IMR-90 (cell line): ENCODE measurements at regions not wholly inside any gene's neighbourhood (a gene's known extent, or its start where the extent isn't known, plus 50 kb on each side); places are given as distances from the start of the nearest gene placed in this dataset.

Experiments
- ATAC-seq: fragments of 200-7000 bp; cut with Tn5 transposase; 2 replicates; pipeline ENCODE4 v1.9.1; 2020; ENCODE audit warnings: low read depth, mild to moderate bottlenecking, moderate library complexity
- BruUV-seq: library from RNA; stranded (reverse); fragments of 400-500 nt; replicated peaks from 2 replicates; lab custom pipeline; 2021; lab: Mats Ljungman, UMichigan
- CTCF ChIA-PET: fragments of 300-600 bp; formaldehyde crosslinking; extraction: SDS; loops from one replicate; lab custom pipeline; 2021; ENCODE audit warnings: antibody characterized with exemption; lab: Yijun Ruan, JAX
- POLR2A ChIA-PET: fragments of 300-600 bp; sonication (Branson Sonifier 250); formaldehyde crosslinking; loops from one replicate; lab custom pipeline; 2022; ENCODE audit warnings: antibody characterized with exemption; ENCODE audit not compliant: unreplicated experiment; lab: Charles Lee
- DNase-seq: peaks from one replicate; pipeline ENCODE4 v3.0.0; 2013
- H2AFZ ChIP-seq: replicated peaks from 2 replicates; pipeline ENCODE3; 2013; ENCODE audit warnings: low read length, mild to moderate bottlenecking; ENCODE audit not compliant: poor library complexity
- H2AK5ac ChIP-seq: 2 replicates; pipeline ENCODE4 v1.6.1; 2013; ENCODE audit warnings: low read depth, low read length, inconsistent platforms
- H2AK9ac ChIP-seq: replicated peaks from 2 replicates; pipeline ENCODE3; 2013; ENCODE audit warnings: mild to moderate bottlenecking, low read depth, low read length, moderate library complexity; ENCODE audit not compliant: poor library complexity
- H2BK120ac ChIP-seq: 2 replicates; pipeline ENCODE4 v1.6.1; 2013; ENCODE audit warnings: low read depth, low read length, inconsistent platforms
- H2BK15ac ChIP-seq: 3 replicates; pipeline ENCODE4 v1.6.1; 2013; ENCODE audit warnings: low read depth, low read length, inconsistent platforms
- H2BK20ac ChIP-seq: 2 replicates; pipeline ENCODE4 v1.6.1; 2013; ENCODE audit warnings: low read depth, mild to moderate bottlenecking, inconsistent platforms, low read length, moderate library complexity
- H2BK5ac ChIP-seq: 2 replicates; pipeline ENCODE4 v1.6.1; 2013; ENCODE audit warnings: mild to moderate bottlenecking, low read depth, low read length, inconsistent platforms; ENCODE audit not compliant: poor library complexity, severe bottlenecking
- H3K14ac ChIP-seq: replicated peaks from 2 replicates; pipeline ENCODE4 v1.6.1; 2013; ENCODE audit warnings: low read depth, low read length, inconsistent platforms
- H3K18ac ChIP-seq: 2 replicates; pipeline ENCODE4 v1.6.1; 2013; ENCODE audit warnings: low read depth, low read length, control low read depth
- H3K23ac ChIP-seq: 2 replicates; pipeline ENCODE4 v1.6.1; 2013; ENCODE audit warnings: low read depth, low read length, inconsistent platforms
- H3K27ac ChIP-seq: 2 replicates; pipeline ENCODE4 v1.5.1; 2013; ENCODE audit warnings: mild to moderate bottlenecking, control low read depth, low read length; ENCODE audit not compliant: insufficient read depth
- H3K27me3 ChIP-seq: 2 replicates; pipeline ENCODE4 v1.6.1; 2013; ENCODE audit warnings: low read length; ENCODE audit not compliant: control insufficient read depth, insufficient read depth
- H3K36me3 ChIP-seq: 2 replicates; pipeline ENCODE4 v1.6.1; 2013; ENCODE audit warnings: low read length, mixed read lengths; ENCODE audit not compliant: control insufficient read depth, insufficient read depth
- H3K4ac ChIP-seq: 2 replicates; pipeline ENCODE4 v1.6.1; 2013; ENCODE audit warnings: low read depth, low read length, inconsistent platforms
- H3K4me1 ChIP-seq: 2 replicates; pipeline ENCODE4 v1.6.1; 2013; ENCODE audit warnings: low read length, mixed read lengths; ENCODE audit not compliant: control insufficient read depth, insufficient read depth
- H3K4me2 ChIP-seq: 2 replicates; pipeline ENCODE4 v1.6.1; 2013; ENCODE audit warnings: low read depth, mild to moderate bottlenecking, control low read depth, low read length, moderate library complexity
- H3K4me3 ChIP-seq: 2 replicates; pipeline ENCODE4 v1.5.1; 2013; ENCODE audit warnings: low read depth, mild to moderate bottlenecking, control low read depth, low read length, moderate library complexity; ENCODE audit not compliant: insufficient read depth
- H3K56ac ChIP-seq: 2 replicates; pipeline ENCODE4 v1.6.1; 2013; ENCODE audit warnings: low read length, inconsistent platforms; ENCODE audit not compliant: insufficient read depth; ENCODE audit errors: extremely low read depth
- H3K79me1 ChIP-seq, 2 experiments: 2 replicates each; pipeline ENCODE4 v1.6.1; 2013; ENCODE audit warnings: low read length in 2 of 2, inconsistent platforms in 1 of 2, low read depth in 1 of 2
- H3K9ac ChIP-seq: 2 replicates; pipeline ENCODE4 v1.6.1; 2013; ENCODE audit warnings: low read depth, low read length, control low read depth
- H3K9me1 ChIP-seq: 2 replicates; pipeline ENCODE4 v1.6.1; 2013; ENCODE audit warnings: low read length, inconsistent platforms; ENCODE audit not compliant: insufficient read depth
- H3K9me3 ChIP-seq: 2 replicates; pipeline ENCODE4 v1.6.1; 2013; ENCODE audit warnings: low read length; ENCODE audit not compliant: control insufficient read depth, insufficient read depth
- H4K20me1 ChIP-seq: 2 replicates; pipeline ENCODE4 v1.6.1; 2013; ENCODE audit warnings: low read length, inconsistent platforms; ENCODE audit not compliant: insufficient read depth
- H4K5ac ChIP-seq: 2 replicates; pipeline ENCODE4 v1.6.1; 2013; ENCODE audit warnings: mild to moderate bottlenecking, low read depth, low read length, control low read depth
- H4K8ac ChIP-seq, 2 experiments: 2 replicates each; pipeline ENCODE4 v1.6.1; 2013; ENCODE audit warnings: low read depth in 2 of 2, low read length in 2 of 2, control low read depth in 1 of 2, inconsistent platforms in 1 of 2
- H4K91ac ChIP-seq: 2 replicates; pipeline ENCODE4 v1.6.1; 2013; ENCODE audit warnings: low read depth, low read length, inconsistent platforms; ENCODE audit not compliant: insufficient read depth
- BHLHE40 ChIP-seq: fragments of 150-350 bp; IDR thresholded peaks from 2 replicates; pipeline ENCODE4 v1.6.1; 2016; ENCODE audit warnings: mild to moderate bottlenecking, low read depth, low read length
- CEBPB ChIP-seq: IDR thresholded peaks from 2 replicates; pipeline ENCODE4 v1.6.1; 2012; ENCODE audit warnings: low read depth, low read length, improper control_type of control experiment
- CHD1 ChIP-seq: IDR thresholded peaks from 2 replicates; pipeline ENCODE4 v1.6.1; 2012; ENCODE audit warnings: low read depth, low read length, improper control_type of control experiment
- CTCF ChIP-seq: conservative IDR thresholded peaks from 2 replicates; pipeline ENCODE4 v1.5.1; 2012; ENCODE audit warnings: mild to moderate bottlenecking, low read depth, low read length, improper control_type of control experiment
- ELK1 ChIP-seq: fragments of 150-350 bp; IDR thresholded peaks from 2 replicates; pipeline ENCODE4 v1.6.1; 2016; ENCODE audit warnings: low read depth, mild to moderate bottlenecking, low read length, moderate library complexity, borderline replicate concordance
- FOS ChIP-seq: fragments of 150-350 bp; IDR thresholded peaks from 2 replicates; pipeline ENCODE4 v1.6.1; 2016; ENCODE audit warnings: low read depth, low read length
- MAFK ChIP-seq: IDR thresholded peaks from 2 replicates; pipeline ENCODE4 v1.6.1; 2012; ENCODE audit warnings: low read depth, low read length, improper control_type of control experiment
- MAZ ChIP-seq: IDR thresholded peaks from 2 replicates; pipeline ENCODE4 v1.6.1; 2012; ENCODE audit warnings: low read depth, mild to moderate bottlenecking, low read length, improper control_type of control experiment, moderate library complexity, borderline replicate concordance
- MXI1 ChIP-seq: IDR thresholded peaks from 2 replicates; pipeline ENCODE4 v1.6.1; 2012; ENCODE audit warnings: low read depth, mild to moderate bottlenecking, low read length, moderate library complexity, borderline replicate concordance
- NFE2L2 ChIP-seq: fragments of 150-350 bp; IDR thresholded peaks from 2 replicates; pipeline ENCODE4 v1.6.1; 2016; ENCODE audit warnings: low read depth, mild to moderate bottlenecking, low read length
- POLR2A ChIP-seq: IDR thresholded peaks from 2 replicates; pipeline ENCODE4 v1.6.1; 2012; ENCODE audit warnings: mild to moderate bottlenecking, low read depth, low read length
- RAD21 ChIP-seq: IDR thresholded peaks from 2 replicates; pipeline ENCODE4 v1.6.1; 2012; ENCODE audit warnings: low read length, improper control_type of control experiment
- RCOR1 ChIP-seq: IDR thresholded peaks from 2 replicates; pipeline ENCODE4 v1.6.1; 2012; ENCODE audit warnings: mild to moderate bottlenecking, low read length, improper control_type of control experiment; ENCODE audit not compliant: insufficient replicate concordance
- RFX5 ChIP-seq: IDR thresholded peaks from 2 replicates; pipeline ENCODE4 v1.8.0; 2012; ENCODE audit warnings: low read depth, mild to moderate bottlenecking, low read length, moderate library complexity
- SMC3 ChIP-seq: fragments of 150-350 bp; IDR thresholded peaks from 2 replicates; pipeline ENCODE4 v1.6.1; 2016; ENCODE audit warnings: low read depth, mild to moderate bottlenecking, antibody characterized with exemption, low read length, moderate library complexity
- USF2 ChIP-seq: fragments of 150-350 bp; IDR thresholded peaks from 2 replicates; pipeline ENCODE4 v1.6.1; 2017; ENCODE audit warnings: mild to moderate bottlenecking, antibody characterized with exemption, low read length, low read depth
- WGBS, 2 experiments: methylation state at CpG; one replicate each; pipeline versions ENCODE4 v1.1.5 to v1.1.7; 2013; ENCODE audit warnings: missing lambda C conversion rate in 2 of 2; ENCODE audit not compliant: insufficient read length in 1 of 2; ENCODE audit errors: extremely low coverage in 2 of 2; 5-methylcytosine and 5-hydroxymethylcytosine counted together
- dilution Hi-C: fragments of 300-500 bp; cut with HindIII; formaldehyde crosslinking; loops from one replicate; pipeline ENCODE4 v1.14.3; 2018; ENCODE audit warnings: low sequenced_read_pairs; ENCODE audit not compliant: unreplicated experiment
- in situ Hi-C: fragments of 300-500 bp; cut with MboI; formaldehyde crosslinking; loops from 3 replicates; pipeline ENCODE4 v1.14.3; 2019; ENCODE audit warnings: low sequenced_read_pairs, inconsistent platforms, mixed read lengths
- intact Hi-C: fragments of 100-400 bp; cut with micrococcal nuclease; formaldehyde crosslinking; loops from 2 replicates; pipeline ENCODE4 v1.10.0; 2022

- no TSS peak for BruUV-seq
- no peak overlapping the region for H2BK15ac ChIP-seq
These were observed 345.3 kb downstream of the WDR72 start for GRCh38 chr15:53414167-53414566.

More at GRCh38 chr15:53414167-53414566, 345.3 kb downstream of the WDR72 start:
- Histone ChIP-seq H3K4me3 (no peak overlapping the region), H3K4me2 (no peak overlapping the region), H3K27me3 (no peaks in the 10 kb centered on the region), H3K14ac (no peak overlapping the region), H2AK5ac (no peak overlapping the region), H2BK120ac (no peak overlapping the region), H3K9ac (no peak overlapping the region), H2BK20ac (no peak overlapping the region), H3K23ac (no peak overlapping the region), H4K91ac (no peak overlapping the region), H4K20me1 (no peaks in the 10 kb centered on the region), H2AFZ (no peak overlapping the region), H3K79me1 (no peaks in the 10 kb centered on the region), H2BK5ac (no peak overlapping the region), H4K8ac (no peak overlapping the region), H3K27ac (no peak overlapping the region), H3K4ac (no peak overlapping the region), H3K9me3 (peaks cover 27% of the 10 kb centered on the region), H2AK9ac (no peak overlapping the region), H4K5ac (no peak overlapping the region), H3K18ac (no peak overlapping the region), H3K4me1 (no peaks in the 10 kb centered on the region), H3K36me3 (no peaks in the 10 kb centered on the region), H3K9me1 (no peaks in the 10 kb centered on the region), H3K56ac (no peak overlapping the region)
- dilution Hi-C loops, result no loop called here
- no peak for TF ChIP-seq MAFK
- TF ChIP-seq RCOR1, result no peak
- no peak for TF ChIP-seq CHD1
- no peak for TF ChIP-seq POLR2A
- no peak for TF ChIP-seq RFX5
- no peak for TF ChIP-seq MXI1
- TF ChIP-seq BHLHE40, result no peak
- no peak for TF ChIP-seq SMC3
- no peak for TF ChIP-seq CEBPB
- TF ChIP-seq USF2, result no peak
- no peak for TF ChIP-seq FOS
- TF ChIP-seq RAD21, result no peak
- no peak for TF ChIP-seq CTCF
- no peak for TF ChIP-seq ELK1
- TF ChIP-seq MAZ, result no peak
- no peak for TF ChIP-seq NFE2L2
- no peak for DNase-seq
- in situ Hi-C loops, result no loop called here
- 67% methylated on average over 1 of the region's 3 CpGs; no CpG with 5 or more reads in 1 of the 2 experiments for WGBS, 2 experiments
- intact Hi-C loops, result no loop called here
- no peak for ATAC-seq
- ChIA-PET CTCF (no interaction called here), POLR2A (no interaction called here)
